NCI-H446 (cell line): ENCODE measurements at regions not wholly inside any gene's neighbourhood (a gene's known extent, or its start where the extent isn't known, plus 50 kb on each side); places are given as distances from the start of the nearest gene placed in this dataset.
A peak's percentile ranks its signal among the peaks of the same experiment; 100 is the strongest.

Experiments used
- DNase-seq, 2 experiments: peaks; one replicate each; lab custom pipeline; 2025; lab: John Stamatoyannopoulos, UW

DNA sequence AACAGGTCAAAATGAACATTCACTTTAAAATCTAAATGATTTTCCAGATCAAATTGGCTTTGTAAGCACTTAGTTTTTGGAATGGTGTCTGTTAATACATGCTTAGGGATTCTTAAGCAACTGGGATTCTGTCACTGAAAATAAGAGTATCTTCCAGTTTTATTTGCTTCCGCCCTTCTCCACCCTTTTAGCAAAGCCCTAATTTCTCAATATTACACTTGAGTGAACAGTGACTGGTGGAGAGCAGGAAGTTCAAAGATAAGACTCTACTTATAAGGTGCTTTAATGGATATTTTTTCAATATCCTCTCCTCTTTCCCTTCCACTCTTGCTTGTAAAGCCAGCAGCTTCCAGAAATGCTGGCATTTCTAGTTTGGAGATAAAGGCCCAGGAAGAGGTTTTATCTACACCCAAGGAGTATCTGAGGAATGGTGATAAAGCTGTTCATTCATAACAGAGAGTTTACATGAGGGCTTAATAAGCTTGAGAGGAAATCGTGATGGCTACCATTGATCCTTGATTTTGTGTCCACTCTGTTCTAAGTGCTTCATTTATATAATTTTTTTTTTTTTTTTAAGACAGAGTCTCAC is 265.9 kb upstream of the PRICKLE1 start:
- no peak for DNase-seq

DNA sequence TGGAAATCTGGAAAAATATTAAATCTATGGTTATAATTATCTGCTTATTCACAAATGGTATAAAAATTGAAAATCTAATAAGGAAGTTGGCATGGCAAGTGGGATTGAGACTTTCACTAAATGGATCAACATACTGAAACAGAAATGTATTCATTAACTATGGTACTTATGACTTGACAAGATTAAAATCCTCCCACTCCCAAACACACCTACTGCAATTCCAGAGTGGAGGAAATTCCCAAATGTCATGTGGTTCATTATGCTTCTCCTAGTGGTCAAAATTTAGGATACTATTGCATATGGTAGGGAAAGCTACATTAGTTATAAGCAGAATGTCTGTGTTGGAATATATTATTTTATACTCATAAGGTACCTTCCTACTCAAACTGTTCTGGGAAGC is 265.3 kb upstream of the PRICKLE1 start:
- no peak for DNase-seq

GRCh38 chr12:42854208-42854607 is 264.7 kb upstream of the PRICKLE1 start:
- DNase-seq = peak in 1 of 2 experiments; percentile 52

GRCh38 chr12:42853370-42854140 is 264.0 kb upstream of the PRICKLE1 start:
- DNase-seq = no peak

DNA sequence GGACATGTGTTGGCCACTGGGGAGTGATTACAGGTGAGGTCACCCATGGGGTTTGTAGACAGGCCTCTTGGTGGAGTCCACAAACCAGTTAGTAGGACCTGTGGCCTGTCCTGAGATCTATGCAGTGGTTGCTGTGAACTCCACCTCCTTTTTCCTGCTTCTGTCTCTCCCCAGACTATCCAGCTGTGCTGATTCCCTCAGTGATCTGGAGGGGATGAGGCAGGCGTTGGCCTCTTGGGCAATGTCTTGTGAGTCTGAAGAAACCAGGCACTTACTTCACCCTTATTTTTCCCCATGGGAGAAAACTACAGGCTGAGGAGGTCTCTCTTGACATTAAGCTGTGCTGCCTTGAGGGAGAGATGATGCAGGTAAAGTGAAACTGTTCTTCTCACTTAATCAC is 257.2 kb upstream of the PRICKLE1 start:
- DNase-seq = no peak

DNA sequence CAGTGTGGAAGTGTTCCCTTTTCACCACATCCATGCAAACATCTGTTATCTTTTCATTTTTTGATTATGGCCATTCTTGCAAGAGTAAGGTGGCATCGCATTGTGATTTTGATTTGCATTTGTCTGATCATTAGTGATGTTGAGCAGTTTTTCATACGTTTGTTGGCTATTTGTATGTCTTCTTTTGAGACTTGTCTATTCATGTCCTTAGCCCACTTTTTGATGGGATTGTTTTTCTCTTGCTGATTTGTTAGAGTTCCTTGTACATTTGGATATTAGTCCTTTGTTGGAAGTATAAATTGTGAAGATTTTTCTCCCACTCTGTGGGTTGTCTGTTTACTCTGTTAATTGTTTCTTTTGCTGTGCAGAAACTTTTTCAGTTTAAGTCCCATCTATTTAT is 244.5 kb upstream of the PRICKLE1 start:
- no peak for DNase-seq

DNA sequence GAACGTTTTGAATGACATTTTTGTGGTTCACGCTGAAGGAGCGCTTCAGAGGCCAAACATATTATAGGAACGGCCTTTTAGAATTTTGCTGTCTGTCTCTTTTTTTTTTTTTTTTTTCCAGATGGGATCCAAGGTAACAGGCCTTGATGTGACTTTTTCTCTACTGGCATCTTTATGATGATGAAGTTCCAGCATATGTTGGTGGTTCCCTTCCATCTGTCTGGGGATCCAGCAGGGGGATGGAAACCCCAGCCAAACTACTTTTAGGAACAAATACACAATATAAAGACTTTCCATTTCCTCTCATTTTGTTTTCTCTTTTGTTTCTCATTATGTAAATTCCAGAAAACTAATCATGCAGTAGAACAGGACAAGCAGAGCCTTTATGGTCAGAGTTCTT is 239.3 kb upstream of the PRICKLE1 start:
- no peak for DNase-seq

- no peak for DNase-seq
These were observed 234.8 kb upstream of the PRICKLE1 start for GRCh38 chr12:42824327-42824726.

DNA sequence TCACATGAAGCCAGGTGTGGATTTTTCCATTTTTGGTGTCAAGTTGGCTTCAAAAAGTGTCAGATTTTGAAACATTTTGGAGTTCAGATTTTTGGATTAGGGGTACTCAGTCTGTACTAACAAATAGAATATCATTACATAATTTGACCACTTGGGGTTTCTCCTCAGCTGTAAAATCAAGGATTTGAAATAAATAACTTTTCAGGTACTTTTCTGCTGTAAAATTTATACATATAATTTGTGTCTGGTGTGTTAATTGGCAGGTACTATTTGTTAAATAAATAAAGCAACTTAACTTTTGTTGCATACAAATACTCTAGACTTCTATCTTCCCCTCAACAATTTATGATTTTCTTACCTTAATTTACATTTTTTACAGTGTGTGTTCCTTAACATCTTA is 234.1 kb upstream of the PRICKLE1 start:
- DNase-seq = no peak

- no peak for DNase-seq
These were observed 230.3 kb upstream of the PRICKLE1 start for GRCh38 chr12:42819846-42820245.

GRCh38 chr12:42815068-42815467 is 225.5 kb upstream of the PRICKLE1 start:
- no peak for DNase-seq

GRCh38 chr12:42812871-42813270 is 223.3 kb upstream of the PRICKLE1 start:
- no peak for DNase-seq

DNA sequence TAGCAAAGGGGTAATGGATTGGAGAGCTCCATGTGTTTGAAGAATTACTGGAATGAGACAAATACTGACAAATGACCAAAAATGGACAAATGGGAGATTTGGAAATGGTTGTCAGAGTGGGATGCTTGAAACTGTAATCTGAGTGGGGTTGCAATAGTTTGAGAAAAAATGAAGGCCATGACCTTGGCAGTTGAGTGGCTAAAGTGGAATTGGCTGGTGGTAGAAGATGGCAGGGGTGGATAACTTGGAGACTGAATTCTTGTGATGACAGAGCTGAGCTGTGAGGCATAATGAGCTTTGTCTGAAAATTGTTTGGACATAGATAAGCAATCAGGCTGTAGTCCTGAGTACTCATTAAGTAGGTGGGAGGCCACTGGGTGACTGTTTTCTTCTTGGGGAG is 222.5 kb upstream of the PRICKLE1 start:
- no peak for DNase-seq

- DNase-seq = peak in 1 of 2 experiments; percentile 20
These were observed 220.5 kb upstream of the PRICKLE1 start for GRCh38 chr12:42810006-42810405.

DNA sequence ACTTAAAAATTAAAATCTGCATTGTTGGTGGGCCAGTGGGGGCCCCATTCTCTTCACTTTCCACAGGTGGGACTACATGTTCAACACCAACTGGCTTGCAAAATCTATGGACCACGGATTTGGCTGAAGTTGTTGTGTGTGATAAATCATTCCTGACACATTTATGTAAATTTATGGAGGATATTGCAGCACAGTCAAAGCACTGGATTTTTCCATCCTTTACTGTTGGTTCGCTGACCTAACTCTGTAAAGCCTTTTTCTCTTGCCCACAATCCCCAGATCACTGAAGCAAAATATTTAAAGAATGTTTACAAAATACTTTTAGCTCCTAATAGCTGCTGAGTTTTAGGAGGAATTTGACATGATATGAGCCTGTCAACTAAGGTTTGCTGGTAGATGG is 219.7 kb upstream of the PRICKLE1 start:
- no peak for DNase-seq

DNA sequence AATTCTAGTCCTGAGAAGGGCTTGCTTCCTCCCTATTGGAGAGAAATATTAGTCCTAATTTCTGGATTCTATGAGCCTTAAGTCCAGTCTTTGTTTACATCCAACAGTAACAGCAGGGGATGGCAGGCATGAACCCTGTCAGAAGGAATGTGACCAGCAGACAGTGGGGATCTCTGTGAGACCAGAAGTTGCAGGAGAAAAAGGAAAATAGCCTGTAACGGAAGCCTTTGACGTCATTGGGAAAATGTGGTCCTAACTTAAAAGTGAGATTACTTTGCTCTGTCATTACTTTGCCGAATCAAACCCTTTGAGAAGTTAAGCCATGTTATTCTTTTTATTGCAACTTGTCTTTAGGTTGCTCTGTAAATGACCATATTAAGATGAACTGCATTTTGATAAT is 218.2 kb upstream of the PRICKLE1 start:
- no peak for DNase-seq

DNA sequence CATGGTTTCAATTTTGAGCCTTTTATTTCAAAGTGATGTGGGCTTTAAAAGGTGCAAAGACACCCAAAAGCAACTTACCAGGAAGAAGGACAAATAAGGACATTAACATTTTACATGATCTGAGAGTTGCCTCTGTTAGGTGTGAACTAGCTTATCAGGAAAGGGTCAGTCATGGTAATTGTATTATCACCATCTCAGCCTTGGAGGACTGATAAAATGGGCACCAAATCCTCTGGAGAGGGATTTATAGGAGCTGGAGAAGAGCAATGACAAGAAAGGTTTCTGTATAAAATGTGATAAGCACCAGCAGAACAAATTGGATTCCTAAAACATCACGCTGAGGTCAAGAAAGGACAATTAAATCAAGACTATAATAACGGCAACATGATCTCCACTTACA is 217.7 kb upstream of the PRICKLE1 start:
- no peak for DNase-seq

- no peak for DNase-seq
These were observed 215.4 kb upstream of the PRICKLE1 start for GRCh38 chr12:42804928-42805327.

DNA sequence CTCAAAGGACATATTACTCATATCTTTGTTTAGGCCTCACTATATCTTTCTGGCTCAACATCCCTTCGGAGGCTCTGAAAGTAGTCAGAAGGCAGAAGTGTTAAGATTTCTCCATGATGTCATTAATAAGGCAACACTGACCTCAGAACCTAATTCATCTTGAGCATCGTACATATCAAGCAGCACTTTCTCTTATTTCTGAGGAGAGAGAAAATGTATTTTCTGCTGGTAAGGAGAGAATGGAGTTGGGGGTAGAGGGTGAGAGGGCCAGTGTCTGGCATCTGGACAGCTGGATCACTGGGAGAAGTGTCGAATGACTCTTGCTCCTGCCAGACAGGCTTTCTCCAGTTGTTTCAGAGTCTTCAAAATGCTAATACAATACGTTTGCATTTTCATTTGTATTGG is 213.2 kb upstream of the PRICKLE1 start:
- no peak for DNase-seq

DNA sequence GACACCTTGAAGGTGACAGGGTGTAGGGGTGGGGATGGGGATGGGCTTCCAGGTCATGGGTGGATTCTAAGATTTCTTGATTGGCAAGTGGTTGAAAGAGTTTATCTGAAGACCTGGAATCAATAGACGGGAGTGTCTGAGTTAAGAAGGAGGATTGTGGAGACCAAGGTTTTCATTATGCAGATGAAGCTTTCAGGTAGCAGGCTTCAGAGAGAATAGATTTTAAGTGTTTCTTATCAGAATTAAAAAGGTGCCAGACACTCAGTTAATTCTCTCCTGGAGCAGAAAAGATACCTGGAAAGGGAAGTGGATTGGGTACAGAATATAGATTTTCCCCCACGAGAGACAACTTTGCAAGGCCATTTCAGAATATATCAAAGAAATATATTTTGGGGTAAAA is 211.7 kb upstream of the PRICKLE1 start:
- DNase-seq = no peak

GRCh38 chr12:42799966-42800365 is 210.4 kb upstream of the PRICKLE1 start:
- no peak for DNase-seq

DNA sequence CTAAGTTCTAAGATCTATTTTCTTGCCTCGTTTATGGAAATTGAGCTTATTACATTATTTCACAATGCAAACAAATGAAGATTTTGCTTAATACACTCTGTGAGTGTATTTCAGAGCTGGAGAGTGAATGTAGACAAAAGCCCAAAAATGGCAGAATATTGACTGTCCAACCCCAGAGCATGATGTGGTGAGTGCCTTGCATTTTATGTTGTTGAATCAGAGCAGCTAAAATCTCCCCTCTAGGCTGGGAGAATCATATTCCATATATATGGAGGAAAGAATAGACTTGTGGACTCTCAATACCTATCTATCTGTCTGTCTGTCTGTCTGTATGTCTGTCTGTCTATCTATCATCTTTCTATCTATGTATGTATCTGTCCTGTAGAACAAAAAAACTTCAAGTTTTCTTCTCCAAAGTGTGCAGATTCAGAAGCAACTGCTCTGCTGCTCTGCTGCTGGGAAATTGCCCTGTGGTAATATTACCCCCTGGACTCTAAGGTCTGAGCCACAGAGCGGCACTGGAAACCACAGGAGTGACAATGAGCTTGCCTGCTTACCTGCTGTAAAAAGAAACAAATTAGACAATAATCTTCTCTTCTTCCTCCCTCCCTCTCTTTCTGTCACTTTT is 209.4 kb upstream of the PRICKLE1 start:
- no peak for DNase-seq

- no peak for DNase-seq
These were observed 205.3 kb upstream of the PRICKLE1 start for GRCh38 chr12:42794806-42795205.
